ENCODE measurements at regions not wholly inside any gene's neighbourhood (a gene's known extent, or its start where the extent isn't known, plus 50 kb on each side); places are given as distances from the start of the nearest gene placed in this dataset.

DNA sequence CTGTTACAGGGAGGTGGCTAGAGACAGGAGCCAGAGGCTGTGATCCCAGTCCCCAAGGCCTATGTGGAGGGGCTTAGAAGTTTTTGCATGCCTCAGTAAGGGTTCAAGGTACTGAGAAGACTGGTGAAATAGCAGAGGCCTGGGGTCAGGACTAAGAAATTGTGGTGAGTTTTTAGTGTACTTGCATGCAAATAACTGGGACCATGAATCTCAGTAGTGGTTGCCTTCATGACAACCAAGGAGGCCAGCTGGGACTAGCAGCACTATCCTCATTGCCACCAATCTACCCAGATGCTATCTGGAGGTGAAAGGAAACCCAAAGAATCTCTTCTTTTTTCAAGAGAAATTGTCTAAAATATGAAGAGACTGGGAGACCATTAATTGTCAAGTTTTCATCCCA lies 395.1 kb downstream of the CETN3 start:
- TF ChIP-seq, protein P1, sequence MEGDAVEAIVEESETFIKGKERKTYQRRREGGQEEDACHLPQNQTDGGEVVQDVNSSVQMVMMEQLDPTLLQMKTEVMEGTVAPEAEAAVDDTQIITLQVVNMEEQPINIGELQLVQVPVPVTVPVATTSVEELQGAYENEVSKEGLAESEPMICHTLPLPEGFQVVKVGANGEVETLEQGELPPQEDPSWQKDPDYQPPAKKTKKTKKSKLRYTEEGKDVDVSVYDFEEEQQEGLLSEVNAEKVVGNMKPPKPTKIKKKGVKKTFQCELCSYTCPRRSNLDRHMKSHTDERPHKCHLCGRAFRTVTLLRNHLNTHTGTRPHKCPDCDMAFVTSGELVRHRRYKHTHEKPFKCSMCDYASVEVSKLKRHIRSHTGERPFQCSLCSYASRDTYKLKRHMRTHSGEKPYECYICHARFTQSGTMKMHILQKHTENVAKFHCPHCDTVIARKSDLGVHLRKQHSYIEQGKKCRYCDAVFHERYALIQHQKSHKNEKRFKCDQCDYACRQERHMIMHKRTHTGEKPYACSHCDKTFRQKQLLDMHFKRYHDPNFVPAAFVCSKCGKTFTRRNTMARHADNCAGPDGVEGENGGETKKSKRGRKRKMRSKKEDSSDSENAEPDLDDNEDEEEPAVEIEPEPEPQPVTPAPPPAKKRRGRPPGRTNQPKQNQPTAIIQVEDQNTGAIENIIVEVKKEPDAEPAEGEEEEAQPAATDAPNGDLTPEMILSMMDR (IDR thresholded peaks at IDR 0.05; ENCODE audit: low read length, missing control alignments): no peak
- DNase-seq (ENCODE audit: low read depth): no peak
- no peak overlapping the region for H3K4me3 ChIP-seq (replicated peaks; ENCODE audit: low read depth, low read length)

DNA sequence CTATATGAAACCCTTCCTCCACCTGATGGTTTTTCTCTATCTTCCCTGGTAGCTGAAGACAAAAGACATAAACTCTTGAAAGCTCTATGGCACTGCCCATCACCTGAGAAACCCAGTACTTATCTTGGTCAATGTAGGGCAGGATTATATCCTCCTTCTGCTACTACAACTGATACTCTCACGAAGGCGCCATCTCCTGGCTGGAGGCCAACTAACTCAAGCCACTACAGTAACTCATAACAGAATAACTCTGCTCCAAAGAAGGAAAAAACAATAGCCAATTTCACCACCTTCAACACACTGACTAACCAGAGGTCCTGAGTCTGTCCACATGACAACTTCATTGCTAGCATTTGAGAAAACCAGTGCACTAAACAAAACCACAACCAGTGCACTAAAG lies 409.2 kb downstream of the CETN3 start:
- TF ChIP-seq, protein P1 (IDR thresholded peaks at IDR 0.05; ENCODE audit: low read length, missing control alignments): no peak
- no peak for DNase-seq (ENCODE audit: low read depth)

DNA sequence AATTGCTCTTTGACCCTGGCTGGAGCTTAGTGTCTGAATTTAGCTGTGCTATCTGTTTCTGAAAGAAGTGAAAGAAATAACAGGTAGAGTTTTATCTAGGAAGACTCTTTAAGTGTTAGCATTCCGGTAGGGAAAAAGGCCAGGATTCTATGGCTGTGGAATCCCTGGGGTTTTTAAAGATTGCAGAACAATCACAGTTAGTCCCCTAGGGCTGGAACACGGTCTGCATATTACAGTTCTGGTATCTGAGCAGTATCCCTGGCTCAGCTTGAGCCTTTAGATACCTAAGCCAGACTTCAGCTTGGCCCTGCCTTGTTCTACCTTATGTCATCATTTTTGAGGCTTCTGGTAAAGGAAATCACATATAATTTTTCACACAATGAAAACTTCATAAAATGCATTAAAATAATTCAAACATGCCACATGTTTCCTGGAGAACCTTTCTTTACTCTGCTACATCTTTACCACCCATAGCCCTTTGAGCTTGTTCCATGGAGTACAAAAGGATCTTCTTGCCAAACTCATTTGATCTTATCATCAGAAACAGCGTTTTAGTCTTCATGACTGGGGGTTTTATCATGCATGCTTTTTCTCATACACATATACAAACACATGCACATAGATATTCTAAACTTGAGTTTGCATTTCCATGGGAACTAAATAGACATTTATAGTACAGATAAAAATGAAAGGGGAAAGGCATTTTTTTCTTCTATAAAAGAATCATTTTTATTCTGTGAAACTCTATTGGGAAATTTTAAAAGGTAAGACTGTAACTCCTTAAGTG lies 410.8 kb downstream of the CETN3 start:
- TF ChIP-seq, protein P1 (IDR thresholded peaks at IDR 0.05; ENCODE audit: low read length, missing control alignments): no peak
- no peak overlapping the region for H3K4me3 ChIP-seq (replicated peaks; ENCODE audit: low read depth, low read length)

More for the DNA sequence above, 409.2 kb downstream of the CETN3 start:
- H3K4me3 ChIP-seq (replicated peaks; ENCODE audit: low read depth, low read length): no peak overlapping the region

DNA sequence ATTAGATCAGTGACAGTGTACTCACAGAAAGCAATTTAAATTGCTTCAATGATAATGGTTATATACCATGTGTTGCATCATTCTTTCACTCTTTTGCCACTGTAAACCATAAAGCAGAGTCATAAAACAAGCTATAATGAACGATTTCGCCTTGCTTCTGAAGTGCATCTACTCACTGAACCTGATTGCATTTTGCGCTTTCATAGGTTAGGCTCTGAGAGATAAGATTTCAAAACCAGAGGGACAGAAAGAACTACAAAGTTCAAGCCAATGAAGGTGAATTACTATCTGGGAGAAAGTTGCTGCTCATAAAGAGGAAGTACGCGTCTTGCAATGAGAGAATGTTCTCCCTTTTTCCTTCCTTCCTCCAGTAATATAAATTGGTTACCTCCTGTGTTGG lies 412.7 kb downstream of the CETN3 start:
- no peak for DNase-seq (ENCODE audit: low read depth)
- TF ChIP-seq, protein P1 (IDR thresholded peaks at IDR 0.05; ENCODE audit: low read length, missing control alignments): no peak
- no peak overlapping the region for H3K4me3 ChIP-seq (replicated peaks; ENCODE audit: low read depth, low read length)

More for the DNA sequence above, 410.8 kb downstream of the CETN3 start:
- DNase-seq (ENCODE audit: low read depth): no peak

DNA sequence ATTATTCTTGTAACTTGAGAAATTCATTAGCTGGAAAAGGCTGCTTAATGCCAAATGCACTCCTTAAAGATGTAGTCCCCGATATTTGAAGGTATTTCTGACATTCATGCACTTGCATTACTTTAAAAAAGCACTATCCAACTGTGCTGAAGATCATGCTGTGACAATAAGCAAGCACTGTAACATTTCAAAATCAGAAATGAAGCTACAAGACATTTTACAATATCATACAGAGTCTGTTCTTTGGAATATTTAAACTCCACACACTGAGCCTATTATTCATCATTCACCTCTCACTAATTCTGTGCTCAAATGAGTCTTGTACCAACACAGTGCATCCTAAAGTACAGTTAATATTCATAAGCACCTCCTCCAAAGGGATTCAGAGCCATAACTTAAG lies 413.2 kb downstream of the CETN3 start:
- no peak overlapping the region for H3K4me3 ChIP-seq (replicated peaks; ENCODE audit: low read depth, low read length)
- no peak for DNase-seq (ENCODE audit: low read depth)
- TF ChIP-seq, protein P1 (IDR thresholded peaks at IDR 0.05; ENCODE audit: low read length, missing control alignments): no peak

DNA sequence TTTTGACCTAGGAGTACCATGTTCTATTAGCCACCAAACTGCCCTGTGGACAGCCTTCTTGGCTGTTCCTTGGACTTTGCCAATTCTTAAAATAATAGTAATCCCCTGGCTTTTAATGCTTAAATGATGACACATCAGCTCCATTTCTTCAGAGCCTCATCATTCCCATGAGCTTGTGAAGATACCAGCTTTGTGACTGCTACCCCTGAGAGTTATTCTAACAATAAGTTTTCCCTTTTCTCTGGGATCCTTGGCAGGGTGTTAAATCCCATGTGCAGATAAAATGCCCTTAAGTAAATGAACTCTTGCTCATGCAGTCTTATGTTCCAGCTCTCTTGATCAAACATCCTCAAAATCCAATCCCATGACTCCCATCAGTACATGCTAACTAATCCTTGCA lies 415.3 kb downstream of the CETN3 start:
- no peak for DNase-seq (ENCODE audit: low read depth)
- TF ChIP-seq, protein P1 (IDR thresholded peaks at IDR 0.05; ENCODE audit: low read length, missing control alignments): no peak

DNA sequence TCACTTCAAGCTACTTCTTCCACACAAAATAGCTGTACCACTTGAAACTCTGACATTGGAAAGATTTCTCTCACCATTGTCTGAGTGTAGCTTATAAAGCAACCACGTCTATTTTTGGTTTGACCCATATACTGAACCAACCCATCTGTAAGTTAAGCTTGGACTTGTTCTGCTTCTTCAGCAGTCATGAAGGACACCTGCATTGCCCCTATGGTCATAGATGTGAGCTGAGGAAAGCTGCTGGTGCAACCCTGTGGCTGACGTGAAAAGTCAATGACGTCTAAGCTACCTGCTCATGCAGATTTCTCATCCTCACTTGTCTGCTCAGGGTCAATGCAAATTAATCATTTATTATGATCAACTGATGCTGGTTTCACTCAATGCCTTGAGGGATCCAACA lies 417.4 kb downstream of the CETN3 start:
- no peak for DNase-seq (ENCODE audit: low read depth)
- no peak overlapping the region for H3K4me3 ChIP-seq (replicated peaks; ENCODE audit: low read depth, low read length)
- TF ChIP-seq, protein P1 (IDR thresholded peaks at IDR 0.05; ENCODE audit: low read length, missing control alignments): no peak

More for the DNA sequence above, 415.3 kb downstream of the CETN3 start:
- no peak overlapping the region for H3K4me3 ChIP-seq (replicated peaks; ENCODE audit: low read depth, low read length)

Measured in fibroblast of pulmonary artery (primary cell).